SIG-M5 treated with dmso at 0.1 percent for 504 hours (cell line): ENCODE measurements at regions not wholly inside any gene's neighbourhood (a gene's known extent, or its start where the extent isn't known, plus 50 kb on each side); places are given as distances from the start of the nearest gene placed in this dataset.

Source experiments
- DNase-seq: peaks from one replicate; lab custom pipeline; 2025; ENCODE audit not compliant: unreplicated experiment; lab: John Stamatoyannopoulos, UW

DNA sequence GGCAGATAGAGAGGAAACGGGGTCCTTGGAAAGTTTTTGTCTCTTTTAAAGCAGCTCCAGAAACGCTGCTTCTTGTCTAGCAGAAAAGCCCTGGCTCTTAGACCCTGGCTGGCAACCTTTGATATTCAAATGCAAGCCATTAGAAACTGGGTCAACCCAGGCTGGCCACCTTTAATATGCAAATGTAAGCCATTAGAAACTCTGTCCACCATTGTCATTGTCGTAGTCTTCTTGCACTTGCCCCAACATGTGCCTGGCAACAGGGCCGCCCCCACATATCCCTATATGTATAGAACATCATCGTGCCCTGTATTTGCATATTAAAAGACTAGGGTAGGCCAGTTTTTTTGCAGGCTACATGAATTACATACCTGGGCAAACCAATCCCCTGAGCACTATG lies 621.3 kb upstream of the DPP6 start:
- no peak for DNase-seq

DNA sequence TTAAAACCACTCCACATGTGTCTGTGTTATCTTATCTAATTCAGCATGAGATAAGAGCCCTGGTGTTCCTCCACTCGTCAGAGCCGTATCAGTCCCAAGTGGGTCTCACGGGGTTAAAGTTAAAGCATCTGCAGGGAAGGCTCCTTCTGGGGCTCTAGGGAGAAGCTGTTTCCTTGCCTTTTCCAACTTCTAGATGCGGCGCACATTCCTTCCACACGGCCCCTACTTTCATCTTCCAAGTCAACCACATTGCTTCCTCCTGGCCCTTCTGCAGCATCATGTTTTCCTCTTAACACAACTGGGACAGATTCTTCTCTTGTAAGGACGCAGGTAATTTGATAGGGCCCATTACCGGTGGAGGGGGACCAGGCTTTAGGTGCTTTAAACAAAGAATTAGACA lies 620.1 kb upstream of the DPP6 start:
- no peak for DNase-seq

DNA sequence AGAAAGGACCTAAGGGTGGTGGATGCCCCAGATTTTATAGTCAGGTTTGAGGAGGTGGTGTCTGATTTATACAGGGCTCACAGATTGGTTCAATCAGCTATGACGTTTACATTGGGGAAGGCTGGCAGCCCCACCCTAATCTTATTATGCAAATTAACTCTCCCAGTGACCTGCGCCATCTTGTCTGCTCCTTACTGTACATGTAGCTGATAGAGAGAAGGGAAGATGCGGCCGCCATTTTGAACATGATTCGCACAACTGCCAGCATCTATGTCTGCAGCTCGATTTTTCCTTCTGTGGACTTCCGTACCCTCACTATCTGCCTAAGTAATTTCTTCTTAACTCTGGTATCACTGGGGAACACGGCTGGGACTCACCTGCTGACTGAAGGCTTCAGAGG lies 619.0 kb upstream of the DPP6 start:
- DNase-seq, result no peak

- no peak for DNase-seq
Measured at GRCh38 chr7:153440715-153441114, 611.5 kb upstream of the DPP6 start.

DNA sequence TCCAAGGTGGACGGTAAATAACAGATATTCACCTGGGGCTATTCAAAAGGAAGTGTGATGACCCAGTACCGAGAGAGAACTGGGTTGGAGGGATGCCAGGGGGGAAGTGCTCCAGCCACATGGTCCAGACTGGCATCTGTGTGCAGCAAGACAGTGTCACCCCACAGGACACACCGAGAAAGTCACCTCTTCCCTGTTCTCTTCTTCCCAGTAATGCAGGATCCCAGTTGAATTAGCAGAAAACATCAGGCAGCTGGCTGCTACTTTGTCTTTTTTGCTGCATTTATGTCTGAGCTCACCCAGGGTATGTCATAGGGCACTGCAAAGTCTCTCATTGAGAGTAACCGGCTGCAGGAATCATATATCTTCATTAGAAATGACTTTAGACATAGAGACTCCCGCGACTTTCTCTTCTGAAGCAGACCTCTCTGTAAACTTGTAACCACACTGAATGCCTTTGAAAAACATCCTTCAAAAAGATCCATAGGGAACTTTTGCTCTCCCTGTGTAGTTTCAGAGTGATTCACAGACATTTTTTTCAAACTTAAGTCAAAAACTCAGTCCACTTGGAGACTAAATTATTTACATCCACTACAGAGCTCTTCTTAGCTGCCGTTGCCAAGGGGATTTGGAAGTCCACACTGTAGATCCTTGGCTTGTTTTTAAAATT lies 609.0 kb upstream of the DPP6 start:
- no peak for DNase-seq

DNA sequence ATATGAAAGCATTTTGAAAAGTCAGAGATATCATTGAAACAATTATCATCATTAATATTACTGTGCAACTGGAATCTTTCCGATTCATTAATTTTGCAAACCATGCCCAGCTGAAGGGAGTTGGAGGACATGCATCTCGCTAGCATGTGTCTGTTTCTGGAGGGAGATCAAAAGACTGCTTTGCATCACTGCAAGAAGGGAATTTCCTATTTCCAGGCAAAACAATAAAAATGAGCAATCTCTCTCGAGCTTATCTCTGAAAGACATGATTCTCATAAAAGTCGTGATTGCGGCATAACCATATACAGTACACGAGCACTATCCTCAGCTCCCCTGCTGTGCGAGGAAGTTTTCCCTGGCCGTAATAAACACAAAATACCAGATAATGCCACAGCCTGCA lies 607.6 kb upstream of the DPP6 start:
- DNase-seq, result no peak

GRCh38 chr7:153445641-153446040 lies 606.6 kb upstream of the DPP6 start:
- no peak for DNase-seq

DNA sequence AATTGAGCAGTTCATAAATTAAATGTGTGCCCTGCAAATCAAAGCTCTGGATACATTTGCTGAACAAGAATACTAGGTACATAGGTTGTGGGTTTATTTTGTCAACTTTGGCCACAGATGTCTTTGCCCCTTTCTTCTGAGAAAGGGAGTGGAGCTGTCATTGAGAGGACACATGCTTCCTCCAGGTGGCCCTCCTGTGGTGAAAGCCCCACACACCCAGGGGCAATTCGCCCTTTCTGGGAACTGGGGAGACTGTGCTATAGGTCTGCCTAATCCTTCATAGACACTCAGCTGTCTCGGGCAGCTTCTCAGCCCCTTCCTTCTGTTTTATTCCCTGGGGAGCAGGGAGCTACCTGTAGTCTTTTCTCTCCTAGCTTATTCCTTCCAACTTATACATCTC lies 605.7 kb upstream of the DPP6 start:
- no peak for DNase-seq

DNA sequence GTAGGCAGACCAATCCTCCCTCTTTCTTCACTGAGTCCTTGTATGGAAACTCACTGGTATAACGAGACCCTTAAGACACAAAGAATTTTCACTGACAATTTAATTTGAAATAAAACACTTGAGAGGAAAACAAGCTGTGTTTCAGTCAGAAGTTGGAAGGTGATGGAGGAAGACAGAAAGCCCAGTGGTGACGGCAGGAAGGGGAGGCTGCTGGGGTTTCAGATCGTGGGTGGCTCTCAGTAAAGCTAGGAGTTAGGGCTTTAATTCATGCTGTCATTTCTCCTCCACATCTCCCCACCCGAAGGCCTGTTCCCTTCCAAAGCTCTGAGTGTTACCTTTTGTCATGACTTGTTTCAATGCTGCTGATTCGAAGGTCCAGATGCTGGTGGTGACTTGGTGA lies 605.2 kb upstream of the DPP6 start:
- no peak for DNase-seq

GRCh38 chr7:153452661-153453060 lies 599.5 kb upstream of the DPP6 start:
- DNase-seq, result no peak

- DNase-seq, result no peak
Measured at GRCh38 chr7:153454306-153454705, 597.9 kb upstream of the DPP6 start.

DNA sequence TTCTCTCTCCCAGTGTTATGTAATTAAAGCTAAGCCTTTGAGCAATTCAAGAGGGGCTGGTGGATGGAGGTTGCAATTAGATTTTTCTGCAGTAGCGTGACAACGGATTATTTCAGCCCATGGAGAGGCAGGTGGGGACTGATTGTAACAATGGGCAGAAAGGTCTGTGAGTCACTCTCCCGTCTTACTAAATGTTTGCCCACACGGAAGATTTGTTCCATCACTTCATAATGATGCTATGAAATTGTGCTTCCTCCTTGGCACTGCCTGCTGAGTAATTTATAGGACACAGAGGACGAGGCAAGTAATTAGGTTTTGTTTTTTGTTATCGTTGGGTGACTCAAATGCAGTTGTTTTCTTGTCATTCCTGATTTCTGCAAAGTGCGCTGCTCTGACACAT lies 594.5 kb upstream of the DPP6 start:
- DNase-seq, result no peak

DNA sequence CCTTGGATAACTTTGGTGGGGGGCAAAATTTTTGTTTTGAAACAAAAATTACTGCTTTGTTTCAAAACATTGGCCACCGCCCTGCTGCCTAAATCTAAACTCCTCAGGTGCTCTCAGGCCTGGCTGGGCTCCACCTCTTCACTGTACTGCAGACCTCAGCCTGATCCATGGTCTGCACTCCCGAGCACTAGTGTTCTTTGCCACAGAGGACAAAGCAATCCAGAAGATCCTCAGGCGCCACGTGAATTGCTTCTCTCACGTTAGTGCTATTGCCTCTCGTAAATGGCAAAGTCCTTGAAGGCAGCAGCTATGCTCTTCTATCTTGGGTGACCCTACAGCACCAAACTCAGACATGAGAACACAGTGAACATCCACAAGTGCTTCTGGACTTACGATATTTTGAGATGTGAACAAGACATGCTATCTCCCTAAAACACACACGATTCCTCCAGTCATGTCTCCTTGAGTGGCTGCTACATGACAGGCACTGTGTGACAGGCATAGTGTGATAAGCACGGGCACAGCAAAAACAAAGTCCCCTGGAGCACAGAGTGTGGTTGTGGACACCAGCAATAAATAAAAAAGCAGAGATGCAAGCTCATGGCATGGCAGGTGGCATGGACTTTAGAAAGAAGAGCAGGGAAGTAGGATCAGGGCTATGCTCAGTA lies 582.1 kb upstream of the DPP6 start:
- no peak for DNase-seq

DNA sequence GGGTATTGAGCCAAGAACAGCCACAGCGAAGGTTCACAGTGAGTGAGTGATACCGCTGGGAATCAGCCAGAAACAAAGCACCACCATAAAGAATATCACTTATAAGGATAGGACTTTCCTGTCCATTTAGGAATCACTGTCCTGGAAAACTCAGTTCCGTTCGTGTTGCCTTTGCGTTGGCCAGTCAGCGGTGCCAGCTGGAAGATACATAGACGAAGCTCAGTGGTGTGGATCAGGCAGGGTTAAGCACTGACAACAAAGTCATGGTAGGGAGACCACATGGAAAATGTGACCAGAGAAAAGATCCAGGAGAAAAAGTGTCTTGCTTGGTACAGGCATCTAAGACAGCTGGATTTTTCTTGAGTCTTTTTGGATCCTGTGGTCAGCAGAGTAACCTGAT lies 579.7 kb upstream of the DPP6 start:
- DNase-seq, result no peak

- no peak for DNase-seq
Measured at GRCh38 chr7:153473185-153473584, 579.0 kb upstream of the DPP6 start.

- no peak for DNase-seq
Measured at GRCh38 chr7:153475239-153475638, 577.0 kb upstream of the DPP6 start.

DNA sequence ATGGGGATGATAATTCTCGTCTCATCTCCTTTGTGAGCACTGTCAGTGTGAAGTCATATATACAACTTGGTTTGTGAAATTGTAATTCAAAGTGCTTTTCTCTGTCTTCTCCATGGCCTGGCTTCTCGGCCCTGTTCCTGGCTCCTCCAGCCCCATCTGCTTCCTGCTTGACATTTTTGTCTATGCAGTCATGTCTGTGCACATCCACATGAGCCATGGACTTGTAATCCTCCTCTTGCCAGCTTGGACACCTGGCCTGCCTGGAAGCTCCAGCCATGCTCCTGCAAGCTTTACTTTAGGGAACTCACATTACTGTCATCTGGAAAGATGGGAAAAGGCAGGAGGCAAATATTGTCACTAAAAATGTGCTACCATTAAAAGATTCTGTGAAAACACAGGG lies 576.0 kb upstream of the DPP6 start:
- no peak for DNase-seq

- no peak for DNase-seq
Measured at GRCh38 chr7:153496257-153496656, 555.9 kb upstream of the DPP6 start.

DNA sequence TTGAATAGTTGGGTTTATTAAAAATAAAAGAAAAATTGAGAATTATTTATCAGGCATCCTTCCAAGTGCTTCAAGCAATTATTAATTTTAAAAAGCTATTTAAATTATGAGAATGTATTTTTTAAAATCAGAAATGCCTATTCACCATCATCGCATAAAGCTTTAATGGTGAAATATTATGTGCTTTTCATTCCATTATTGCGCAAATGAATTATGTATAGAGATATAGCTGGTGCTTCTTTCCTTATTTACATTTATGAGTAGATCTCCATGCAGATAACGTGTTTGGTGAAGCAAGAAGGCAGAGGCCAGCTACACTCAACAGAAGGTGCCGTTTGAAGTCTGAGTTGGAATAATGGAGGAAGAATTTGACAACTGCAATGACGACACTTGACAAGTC lies 549.1 kb upstream of the DPP6 start:
- no peak for DNase-seq

- DNase-seq, result no peak
Measured at GRCh38 chr7:153504288-153505075, 547.7 kb upstream of the DPP6 start.

DNA sequence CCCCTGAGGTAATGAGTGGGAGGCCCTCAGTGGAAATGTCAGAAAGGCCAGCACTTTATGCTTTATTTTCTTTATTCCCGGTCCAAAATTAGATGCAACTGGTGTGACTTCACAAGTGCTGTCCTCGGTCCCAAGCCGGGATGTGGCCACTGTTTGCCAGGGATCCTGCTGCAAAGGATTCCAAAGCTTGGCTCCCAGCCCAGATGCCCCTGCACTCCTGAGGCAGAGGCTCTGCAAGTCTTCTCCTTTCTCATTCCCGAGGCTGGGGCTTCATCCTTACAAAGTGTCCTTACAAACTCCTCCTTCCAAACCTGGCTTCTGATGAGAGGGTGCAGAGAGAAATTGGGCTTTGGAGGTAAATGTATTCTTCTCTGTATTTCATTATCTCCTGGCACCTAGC lies 544.3 kb upstream of the DPP6 start:
- no peak for DNase-seq

DNA sequence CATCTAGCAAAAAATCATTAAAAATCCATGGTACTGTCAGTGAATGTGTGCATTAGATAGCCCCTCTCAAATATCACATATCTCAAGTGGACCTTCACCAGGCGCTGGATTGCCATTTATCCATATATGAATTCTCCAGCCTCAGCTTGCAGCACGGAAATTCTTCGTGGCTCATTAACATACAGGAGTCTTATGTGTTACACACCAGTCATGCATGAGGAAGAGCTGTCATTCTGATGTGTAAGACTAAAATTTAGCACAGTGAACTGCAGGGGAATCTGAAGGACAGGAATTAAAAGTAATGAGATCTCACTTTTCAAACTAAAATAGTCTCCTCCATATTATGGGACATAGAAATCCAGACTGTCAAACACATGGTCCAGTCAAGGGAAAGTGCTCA lies 542.4 kb upstream of the DPP6 start:
- DNase-seq, result no peak
